HG03135 (cell line): ENCODE measurements at regions not wholly inside any gene's neighbourhood (a gene's known extent, or its start where the extent isn't known, plus 50 kb on each side); places are given as distances from the start of the nearest gene placed in this dataset.

ENCODE experiments used
- ATAC-seq: cut with Tn5 transposase; IDR thresholded peaks from one replicate; pipeline ENCODE4 v1.9.1; 2021; ENCODE audit warnings: mild to moderate bottlenecking, moderate library complexity; ENCODE audit not compliant: unreplicated experiment

DNA sequence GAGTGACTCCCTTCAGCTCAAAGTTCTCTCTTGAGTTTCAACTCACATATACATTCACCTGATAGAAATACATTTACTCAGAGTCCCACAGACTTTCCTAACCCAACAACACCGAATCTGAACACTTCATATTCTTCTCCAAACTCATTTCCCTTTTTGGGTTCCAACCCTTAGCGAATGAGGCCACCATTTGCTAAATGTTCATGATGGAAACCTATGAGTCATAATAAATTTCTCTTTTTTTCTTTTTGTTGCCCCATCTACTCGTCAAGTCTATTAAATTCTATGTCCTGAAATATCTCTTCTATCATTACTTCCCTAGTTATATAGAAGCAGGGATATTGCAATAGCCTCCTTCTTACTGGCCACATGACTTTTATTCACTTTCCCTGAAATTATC is 100.1 kb downstream of the HLX start:
- ATAC-seq: no peak

DNA sequence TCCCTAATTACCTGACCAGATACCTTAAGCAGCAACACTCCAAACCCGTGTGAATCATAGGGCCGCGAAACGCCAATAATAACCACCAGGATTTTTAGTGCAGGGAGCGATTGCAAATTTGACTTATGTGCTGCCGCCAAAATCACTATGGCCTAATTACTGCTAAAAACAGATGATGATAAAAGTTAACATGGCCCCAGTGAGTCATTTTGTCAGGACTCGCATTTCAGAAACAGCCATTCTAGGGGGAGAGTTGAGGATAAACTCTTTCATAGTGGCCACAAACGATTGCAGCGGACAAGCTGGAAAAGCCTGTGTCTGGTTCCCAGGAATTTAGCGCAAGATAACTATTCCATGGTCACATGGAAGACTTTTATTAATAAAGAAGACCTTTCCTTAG is 103.4 kb downstream of the HLX start:
- ATAC-seq: no peak

DNA sequence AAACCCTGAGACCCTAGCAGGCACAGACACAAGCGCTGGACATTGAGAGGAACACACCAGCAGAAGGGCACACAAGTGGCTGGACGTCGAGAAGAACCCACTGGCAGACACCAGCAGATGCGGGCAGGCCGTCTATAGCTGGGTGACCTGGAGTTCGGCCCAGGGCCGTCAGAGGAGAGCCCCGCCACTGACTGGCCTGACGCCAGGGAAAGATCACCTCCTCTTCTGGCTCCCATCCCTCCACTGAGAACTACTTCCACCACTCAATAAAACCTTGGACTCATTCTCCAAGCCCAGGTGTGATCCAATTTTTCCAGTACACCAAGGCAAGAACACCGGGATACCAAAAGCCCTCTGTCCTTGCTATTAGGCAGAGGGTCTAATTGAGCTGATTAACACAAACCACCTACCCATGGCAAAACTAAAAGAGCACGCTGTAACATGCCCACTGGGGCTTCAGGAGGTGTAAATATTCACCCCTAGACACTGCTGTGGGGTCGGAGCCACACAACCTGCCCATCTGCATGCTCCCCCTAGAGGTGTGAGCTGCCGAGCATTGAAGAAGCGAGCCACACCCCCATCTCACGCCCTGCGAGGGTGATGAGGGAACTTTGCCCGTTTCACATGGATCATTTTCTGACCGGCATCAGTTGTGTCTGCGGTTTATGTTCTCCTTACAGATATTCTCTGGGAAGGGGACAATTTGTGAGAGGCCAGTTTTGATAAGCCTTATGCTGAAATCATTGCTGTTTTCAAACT is 104.8 kb downstream of the HLX start:
- ATAC-seq: no peak

DNA sequence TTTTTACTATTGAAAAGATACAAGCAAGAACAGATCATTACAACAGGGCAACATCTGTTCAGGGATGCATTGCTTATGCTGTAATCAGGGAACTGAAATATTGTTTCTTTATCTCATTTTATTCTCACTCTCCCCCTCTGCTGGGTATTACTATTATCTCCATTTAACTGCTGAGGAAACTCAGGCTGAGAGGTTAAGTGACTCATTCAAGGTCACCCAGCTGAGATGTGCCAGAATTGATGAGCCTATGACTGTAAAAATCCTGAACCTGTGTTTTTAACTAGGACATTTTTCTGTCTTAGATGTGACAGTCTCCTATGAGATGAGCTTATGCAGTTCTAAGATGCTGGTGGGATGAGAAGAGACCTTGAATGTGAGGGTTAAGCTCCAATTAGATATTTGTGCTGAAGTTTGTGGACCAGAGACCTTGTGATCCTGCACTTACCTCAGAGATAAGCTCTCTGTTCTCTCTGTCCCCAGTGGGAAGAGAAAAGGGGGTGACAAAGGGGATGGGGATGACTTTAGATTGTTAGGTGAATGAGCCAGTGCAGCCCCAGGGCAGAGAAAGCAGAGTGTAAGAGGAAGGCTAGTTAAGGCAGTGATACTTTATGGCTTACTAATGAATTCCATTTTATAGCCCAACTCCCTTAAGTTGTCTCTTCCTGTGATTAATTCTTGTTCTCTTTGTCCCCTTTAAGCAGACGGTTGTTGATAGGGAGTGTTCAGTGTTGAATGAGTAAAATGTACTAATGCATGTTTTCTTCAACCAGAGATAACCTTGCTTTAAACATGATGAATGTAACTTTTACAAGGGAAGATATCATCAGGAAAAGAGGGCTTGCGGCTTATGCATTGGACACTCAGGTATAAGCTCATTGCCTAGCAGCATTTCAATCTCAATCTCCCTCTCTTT is 111.4 kb downstream of the HLX start:
- no peak for ATAC-seq

DNA sequence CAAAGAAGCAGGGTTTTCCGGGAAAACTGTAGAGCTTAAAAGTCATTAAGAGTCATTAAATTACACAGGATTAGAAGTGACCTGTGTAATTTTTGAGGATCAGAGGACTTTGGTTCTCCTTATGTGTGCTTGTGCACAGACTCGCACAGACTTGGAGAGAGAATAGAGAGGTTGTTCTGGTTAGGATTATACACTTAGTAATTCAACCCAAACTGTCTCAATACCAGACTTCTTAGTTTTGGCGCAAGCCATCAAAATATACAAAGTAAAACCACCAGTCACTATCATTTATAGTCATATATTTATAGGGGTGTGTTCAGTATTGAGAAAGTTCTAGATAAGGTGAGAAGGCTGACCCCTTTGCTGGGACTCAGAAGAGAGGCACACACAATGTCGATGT is 112.3 kb downstream of the HLX start:
- no peak for ATAC-seq

DNA sequence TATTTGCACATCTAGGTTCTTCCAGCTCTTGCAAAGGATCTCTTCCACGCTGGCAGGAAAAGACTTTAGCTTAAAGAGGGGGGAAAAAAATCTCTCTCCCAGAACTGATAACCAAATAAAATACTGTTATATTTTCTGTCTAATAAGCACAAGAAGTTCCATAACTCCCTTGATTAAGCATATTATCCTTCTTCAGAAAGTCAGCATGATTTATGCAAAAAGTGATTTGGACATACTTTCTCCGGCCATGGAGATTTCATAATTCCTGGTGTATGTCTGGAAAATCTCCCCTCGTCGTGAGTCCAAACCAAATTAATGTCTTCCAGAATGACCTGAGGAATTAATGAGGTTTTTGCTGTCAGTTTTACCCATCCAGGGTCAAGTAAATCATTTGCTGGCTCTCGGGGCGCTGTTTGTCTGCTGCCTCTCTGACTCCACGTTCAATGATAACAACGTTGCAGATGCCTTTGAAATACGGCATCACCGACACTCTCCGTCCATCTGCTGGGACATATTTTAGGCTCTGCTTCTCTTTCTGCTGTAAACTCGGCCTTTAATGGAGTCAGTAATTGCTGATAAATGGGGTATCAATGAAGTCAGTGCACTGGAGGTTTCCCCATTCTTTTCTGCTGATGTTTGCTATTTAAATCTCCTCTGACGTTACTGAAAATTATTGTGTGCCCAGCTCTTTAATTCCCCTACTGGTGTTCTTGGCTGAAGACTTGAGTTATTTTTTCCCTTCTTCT is 112.9 kb downstream of the HLX start:
- ATAC-seq: no peak

DNA sequence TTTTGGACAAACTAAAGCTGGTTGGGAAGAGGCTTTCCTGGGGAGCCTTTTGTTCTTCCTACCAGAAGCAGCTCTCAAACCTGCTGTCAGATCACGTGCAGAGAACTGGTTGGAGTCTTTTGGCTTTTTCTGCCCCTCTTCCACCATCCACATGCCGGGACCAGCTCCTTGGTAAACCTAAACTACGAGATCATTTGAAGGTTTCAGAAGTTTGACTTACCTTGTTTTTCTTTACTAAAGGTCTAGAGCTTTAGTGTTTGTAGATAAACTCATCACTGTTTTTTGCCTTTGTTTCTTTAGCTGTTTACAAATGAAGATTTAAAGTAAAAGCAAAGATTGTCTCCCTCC is 113.4 kb downstream of the HLX start:
- no peak for ATAC-seq

DNA sequence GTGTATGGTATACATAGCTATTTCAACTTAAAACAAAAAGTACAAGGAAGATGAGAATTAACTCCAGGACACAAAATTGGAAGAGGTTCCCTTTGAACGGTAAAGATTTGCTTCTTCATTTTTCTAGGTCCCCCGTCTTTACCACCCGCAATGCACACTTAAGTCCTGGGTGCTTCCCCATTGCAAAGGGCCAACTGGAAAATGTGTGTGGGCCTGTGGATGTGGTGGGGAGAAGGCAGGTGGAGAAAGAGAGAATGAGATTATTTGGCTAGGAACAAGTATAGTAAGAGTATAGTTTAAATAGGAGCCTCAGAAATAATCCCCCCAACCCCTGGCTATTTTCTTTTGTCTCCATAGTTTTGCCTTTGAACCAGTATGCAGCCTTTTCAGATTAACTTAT is 115.4 kb downstream of the HLX start:
- no peak for ATAC-seq

DNA sequence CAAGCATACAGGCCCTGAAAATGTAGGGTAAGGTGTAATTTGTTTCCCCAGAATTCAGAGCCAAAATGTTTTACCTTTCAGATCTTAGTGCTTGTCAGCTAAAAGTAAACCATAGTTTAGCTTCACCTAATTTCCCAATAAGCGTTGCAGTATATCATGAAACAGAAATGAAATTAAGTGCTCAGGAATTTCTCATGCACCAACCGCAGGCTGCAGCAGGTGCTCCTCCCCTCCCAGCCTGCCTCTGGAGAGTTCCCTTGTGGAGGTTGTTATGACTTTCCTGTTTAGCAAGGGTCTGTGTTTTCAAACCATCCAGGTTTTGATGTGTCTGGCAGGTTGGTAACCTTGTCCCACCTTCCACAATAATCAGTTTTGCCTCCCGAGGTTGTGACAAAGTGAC is 118.5 kb downstream of the HLX start:
- ATAC-seq: no peak

DNA sequence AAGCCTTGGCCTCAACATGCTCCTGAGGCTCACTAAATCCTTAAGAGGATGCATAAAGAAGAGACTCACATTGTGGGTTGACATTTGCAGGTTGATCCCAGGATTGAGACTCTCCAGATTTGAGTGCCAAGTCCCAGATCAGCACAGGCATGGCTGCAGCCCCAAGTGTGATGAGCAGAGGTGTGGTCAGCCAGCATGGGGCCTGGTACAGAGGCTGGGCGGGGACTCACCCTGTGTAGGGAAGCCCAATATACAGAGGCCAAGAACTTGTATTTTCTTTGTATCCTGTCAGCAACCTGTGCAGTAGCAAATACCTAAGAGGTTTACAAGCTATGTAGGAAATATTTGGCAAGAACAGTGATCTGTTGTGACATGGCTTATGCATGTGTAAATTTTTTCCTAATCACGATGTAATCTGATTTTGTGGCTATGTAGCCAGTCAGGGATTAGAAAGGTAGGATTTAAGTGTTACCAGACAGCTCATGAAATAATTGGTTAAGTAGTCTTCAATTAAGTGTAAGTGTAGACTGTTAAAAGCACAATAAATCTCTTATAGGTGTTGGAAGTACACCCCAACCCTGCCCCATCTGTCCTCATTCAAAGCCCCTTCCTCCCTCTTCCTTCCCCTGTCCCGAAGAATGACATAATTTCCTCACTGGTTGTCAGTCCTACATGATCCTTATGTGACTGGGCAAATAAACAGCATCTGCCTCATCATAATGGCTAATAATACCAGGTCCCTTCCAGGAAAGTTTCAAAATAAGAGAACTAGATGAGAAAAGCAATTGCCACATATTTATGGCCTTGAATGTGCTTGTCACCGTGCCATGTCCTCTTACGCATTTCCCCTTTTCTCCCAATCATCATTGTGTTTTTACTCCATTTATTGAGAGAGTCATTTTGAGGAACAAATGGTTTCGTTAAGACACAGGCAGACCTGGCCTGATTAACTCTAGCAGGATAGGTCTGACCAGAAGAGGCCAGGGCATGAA is 120.9 kb downstream of the HLX start:
- no peak for ATAC-seq

DNA sequence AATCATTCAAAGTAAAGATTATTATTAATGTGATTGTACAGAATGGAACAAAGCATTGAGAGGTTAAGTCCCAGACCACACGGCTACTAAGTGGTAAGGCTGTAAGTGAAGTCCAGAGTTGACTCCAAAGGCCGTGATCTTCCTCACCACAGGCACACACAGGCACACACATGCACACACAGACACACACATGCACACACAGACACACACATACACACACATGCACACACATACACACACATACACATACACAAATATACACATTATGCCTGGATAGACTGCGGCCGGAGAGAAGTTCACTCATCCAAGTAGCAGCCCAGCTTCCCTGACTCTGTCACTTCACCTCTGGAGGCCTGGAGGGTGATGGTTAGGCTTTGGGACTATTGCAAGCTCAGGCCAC is 121.9 kb downstream of the HLX start:
- ATAC-seq: no peak

DNA sequence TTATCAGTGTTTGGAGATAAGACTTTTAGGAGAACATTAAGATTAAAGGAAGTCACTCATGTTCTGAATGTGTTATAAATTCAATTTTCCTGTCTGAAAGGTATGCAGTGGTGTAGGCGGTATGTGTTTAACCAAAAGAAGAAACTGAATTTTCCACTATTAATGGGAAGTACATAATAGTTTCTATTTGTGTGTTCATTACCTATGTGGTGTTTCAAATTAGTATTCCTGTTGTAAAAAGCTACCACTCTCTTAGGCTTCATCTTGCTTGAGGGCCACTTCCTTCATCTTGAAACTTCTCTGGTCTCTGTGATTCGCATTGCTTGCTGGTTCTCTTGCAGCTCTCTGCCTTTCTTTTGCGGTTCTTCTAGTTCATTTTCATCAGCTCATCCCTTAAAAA is 123.4 kb downstream of the HLX start:
- no peak for ATAC-seq

DNA sequence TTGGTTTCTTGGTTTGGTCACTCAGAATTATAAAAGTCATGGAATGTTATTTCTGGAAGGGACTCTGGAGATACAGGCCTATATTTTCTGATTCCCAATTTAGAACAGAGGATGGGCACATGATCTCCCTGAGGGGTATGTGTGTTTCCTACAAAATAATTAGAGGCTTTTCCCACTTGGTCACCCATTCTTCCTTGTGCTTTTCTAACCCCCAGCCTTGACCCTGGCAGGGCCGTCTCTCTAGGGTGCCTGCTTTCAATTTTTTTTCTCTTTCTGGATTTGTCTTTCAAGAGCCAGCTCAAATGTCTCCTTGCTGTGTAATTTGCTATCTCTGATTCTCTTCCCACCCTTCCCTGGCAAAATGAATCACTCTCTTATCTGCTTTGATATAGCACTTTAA is 131.9 kb downstream of the HLX start:
- ATAC-seq: no peak

DNA sequence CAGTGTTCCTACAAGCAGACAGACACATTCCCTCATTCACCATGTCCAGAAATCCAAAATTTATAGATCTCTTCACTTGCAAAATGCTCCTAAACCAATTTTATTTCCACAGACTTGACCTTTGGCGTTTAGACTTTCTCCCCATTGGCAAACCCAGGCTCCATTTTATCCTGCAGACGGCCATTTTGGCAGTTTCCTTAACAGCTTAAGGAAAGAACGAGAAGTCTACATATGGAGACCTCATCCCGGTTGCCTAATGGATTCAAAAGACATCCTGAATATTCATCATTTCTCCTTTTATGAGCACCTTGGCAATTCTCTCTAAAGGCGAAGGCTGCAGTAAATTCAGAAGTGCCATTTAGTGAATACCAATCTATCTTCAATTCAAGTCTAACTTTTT is 132.9 kb downstream of the HLX start:
- no peak for ATAC-seq

DNA sequence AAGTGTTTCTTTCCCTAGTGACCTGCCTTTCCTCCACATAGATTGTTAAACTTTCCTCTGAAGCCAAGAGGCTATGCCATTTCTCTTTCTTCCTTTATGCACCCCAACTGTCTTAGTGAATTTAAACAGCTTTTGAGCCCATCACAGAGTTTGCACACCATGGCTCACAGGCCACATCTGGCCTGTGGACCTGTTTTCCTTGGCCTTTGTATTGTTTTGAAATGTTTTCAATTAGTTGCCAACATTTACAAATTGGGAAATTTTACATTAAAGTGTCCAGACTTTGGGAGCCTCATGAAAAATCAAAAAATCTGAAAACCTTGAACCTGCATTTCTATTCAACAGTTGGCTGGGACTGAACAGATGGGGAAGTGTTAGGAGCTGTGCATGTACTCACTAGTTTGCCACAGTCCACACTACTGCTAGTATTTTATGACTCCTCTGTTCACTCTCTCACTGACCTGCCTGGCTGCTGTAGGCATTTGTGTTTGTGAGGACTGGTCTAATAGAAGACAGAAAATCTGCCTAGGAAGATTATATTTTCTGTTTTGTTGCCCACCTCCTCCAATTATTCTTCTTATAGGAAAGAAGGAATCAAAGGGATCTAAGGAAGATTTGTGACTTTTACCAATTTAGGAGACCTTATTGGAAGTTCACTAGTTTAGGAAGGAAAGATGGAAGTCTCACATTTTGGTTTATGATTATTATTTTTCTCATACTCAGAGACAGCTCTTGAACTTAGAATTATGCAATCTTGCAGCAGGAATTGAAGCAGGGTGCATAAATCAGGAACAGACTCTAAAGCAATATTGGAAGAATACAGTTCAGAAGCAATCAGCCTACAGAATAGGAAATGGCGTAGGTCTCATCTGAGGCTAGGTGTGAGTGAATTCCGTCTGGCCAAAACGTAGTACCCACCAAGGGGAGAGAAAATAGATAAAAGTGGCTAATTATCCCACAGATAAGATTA is 134.7 kb downstream of the HLX start:
- ATAC-seq: no peak

DNA sequence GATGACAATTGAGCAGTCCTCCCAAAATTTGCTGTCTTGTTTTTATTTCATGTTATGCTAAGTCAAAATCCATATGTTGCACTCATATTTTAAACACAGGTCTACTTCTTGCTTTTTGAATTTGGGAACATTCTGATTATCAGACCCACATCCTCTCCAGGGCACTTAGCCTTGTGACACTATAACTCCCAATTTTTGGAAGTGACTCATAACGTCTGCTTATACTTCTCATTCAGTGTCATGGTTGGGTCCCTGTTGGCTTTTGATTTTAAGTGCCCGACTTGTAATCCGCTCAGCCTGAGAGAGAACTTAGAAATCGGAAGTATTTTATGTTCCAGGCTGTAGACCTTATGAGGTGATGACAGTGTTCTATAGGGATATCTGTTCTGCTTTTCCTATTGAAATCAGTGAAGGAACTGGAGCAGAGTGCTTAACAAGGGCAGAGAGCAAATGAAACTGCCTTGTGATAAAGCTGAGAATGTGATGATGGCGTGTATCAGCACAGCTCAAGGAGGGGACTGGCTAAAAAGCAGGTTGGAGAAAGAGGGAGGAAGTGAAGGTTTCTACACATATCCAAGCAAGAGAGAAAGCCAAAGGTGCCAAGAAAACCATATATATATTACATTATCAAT is 136.0 kb downstream of the HLX start:
- ATAC-seq: no peak

DNA sequence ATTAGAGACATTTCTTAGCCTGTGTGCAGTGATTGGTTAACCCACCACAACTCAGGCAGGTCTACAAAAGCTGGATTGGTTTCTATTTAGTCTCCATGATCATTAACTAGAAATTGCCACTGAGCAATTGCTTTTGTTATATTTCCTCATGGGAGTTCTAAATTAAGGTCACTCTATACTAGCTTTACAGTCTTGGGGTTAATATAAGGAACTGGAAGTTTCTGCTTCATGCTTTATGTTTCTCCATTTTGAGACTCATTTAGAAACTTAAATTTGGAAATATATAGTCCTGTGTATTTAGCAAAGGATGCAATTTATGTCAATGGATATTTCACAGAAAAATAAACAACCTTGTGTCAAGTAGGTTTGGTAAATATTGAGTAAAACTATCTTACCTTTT is 137.5 kb downstream of the HLX start:
- ATAC-seq: no peak

DNA sequence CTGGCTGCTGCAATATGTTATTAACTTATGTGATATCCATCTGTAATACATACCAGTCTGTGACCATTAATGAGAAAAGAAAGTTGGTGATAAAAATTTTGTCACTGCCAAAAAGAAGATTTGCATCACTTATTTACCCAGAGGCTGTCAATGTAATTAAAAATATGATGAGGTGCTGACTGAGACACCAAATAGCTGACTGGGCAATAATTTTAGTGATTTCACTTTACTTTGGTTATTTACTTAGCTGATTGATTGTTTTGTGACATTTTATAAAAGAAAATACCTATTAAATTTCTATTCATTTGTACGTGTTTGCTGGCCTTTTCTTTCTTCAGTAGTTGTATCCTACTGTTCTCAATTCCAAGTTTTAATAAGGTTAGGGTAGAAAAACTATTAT is 139.2 kb downstream of the HLX start:
- ATAC-seq: no peak

DNA sequence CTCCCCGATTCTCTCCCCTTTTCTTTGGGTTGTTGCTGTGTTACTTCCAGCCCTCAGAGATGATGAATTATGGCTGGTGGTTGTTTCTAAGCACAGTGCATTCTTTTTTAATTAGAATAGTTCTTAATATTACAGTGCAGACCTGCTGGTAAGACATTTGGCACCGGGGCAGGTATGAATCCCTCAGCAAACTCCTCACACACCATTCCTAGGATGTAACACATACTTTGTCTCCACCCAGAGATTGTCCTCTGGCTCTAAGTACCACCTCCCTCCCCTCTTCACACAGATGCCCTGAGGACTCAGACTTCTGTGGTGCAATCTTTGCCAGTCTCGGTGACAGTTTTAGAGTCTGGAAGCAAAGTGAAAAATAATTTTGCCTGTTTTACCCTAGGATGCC is 143.1 kb downstream of the HLX start:
- no peak for ATAC-seq
